HepG2 (cell line): ENCODE measurements at regions not wholly inside any gene's neighbourhood (a gene's known extent, or its start where the extent isn't known, plus 50 kb on each side); places are given as distances from the start of the nearest gene placed in this dataset.

Experiments
- ATAC-seq: fragments of 200-7000 bp; cut with Tn5 transposase; 3 replicates; pipeline ENCODE4 v1.9.1; 2020; ENCODE audit warnings: mild to moderate bottlenecking, moderate library complexity
- BruUV-seq: library from RNA; stranded (reverse); fragments of 400-500 nt; replicated peaks from 2 replicates; lab custom pipeline; 2021; lab: Mats Ljungman, UMichigan
- CTCF ChIA-PET: fragments of 300-600 bp; formaldehyde crosslinking; extraction: SDS; loops from one replicate; lab custom pipeline; 2021; ENCODE audit warnings: low total read pairs, inconsistent platforms, low intra/inter-chr PET ratio; lab: Yijun Ruan, JAX
- POLR2A ChIA-PET: fragments of 350-600 bp; sonication (Branson Sonifier 250); formaldehyde crosslinking; loops from one replicate; lab custom pipeline; 2020; ENCODE audit warnings: antibody characterized with exemption, inconsistent platforms; lab: Yijun Ruan, JAX
- DNase-seq: peaks from one replicate; pipeline ENCODE4 v3.0.0-alpha.2; 2015; ENCODE audit warnings: low spot score
- FAIRE-seq: peaks from 3 replicates; lab custom pipeline; 2011; peaks lifted over from hg19 to GRCh38; lab: Jason Lieb, UNC
- H2AFZ ChIP-seq: one replicate; pipeline ENCODE4 v1.6.1; 2011; ENCODE audit warnings: low read length, inconsistent platforms
- H3K27ac ChIP-seq: fragments of 300-600 bp; 3 replicates; pipeline ENCODE4 v1.8.0; 2011; ENCODE audit warnings: mixed run types, mild to moderate bottlenecking, mixed read lengths, low read length, inconsistent platforms; ENCODE audit not compliant: insufficient read depth; ENCODE audit errors: extremely low read length
- H3K27me3 ChIP-seq, 2 experiments: fragments of 200-600 bp in 1 of 2; 2 replicates in 1 of 2; 3 replicates in 1 of 2; pipeline versions ENCODE4 v1.6.0 to v1.8.0; 2011; ENCODE audit warnings: low read length in 2 of 2, mild to moderate bottlenecking in 2 of 2, moderate library complexity in 2 of 2, inconsistent platforms in 1 of 2; ENCODE audit not compliant: insufficient read depth in 2 of 2, control insufficient read depth in 1 of 2
- H3K36me3 ChIP-seq, 2 experiments: fragments of 200-600 bp in 1 of 2; replicated peaks in 1 of 2; 2 replicates in 1 of 2; 3 replicates in 1 of 2; pipeline versions ENCODE4 v1.5.1 to v1.8.0; 2011; ENCODE audit warnings: low read length in 2 of 2, inconsistent platforms in 1 of 2; ENCODE audit not compliant: insufficient read depth in 2 of 2, control insufficient read depth in 1 of 2
- H3K4me1 ChIP-seq: 2 replicates; pipeline ENCODE4 v1.5.1; 2012; ENCODE audit warnings: low read length, inconsistent platforms; ENCODE audit not compliant: insufficient read depth
- H3K4me2 ChIP-seq: 2 replicates; pipeline ENCODE4 v1.6.0; 2011; ENCODE audit warnings: low read depth, low read length, inconsistent platforms
- H3K4me3 ChIP-seq, 3 experiments: fragments of 200-600 bp in 1 of 3; sonication (generic), shearing (Covaris generic) in 1 of 3; replicated peaks in 1 of 3; 2 replicates each; pipeline ENCODE4 v1.5.1; 2011 to 2016; ENCODE audit warnings: low read length in 3 of 3, inconsistent platforms in 2 of 3, low read depth in 2 of 3, mild to moderate bottlenecking in 2 of 3, control low read depth in 1 of 3, mixed read lengths in 1 of 3; ENCODE audit not compliant: insufficient read depth in 1 of 3
- H3K79me2 ChIP-seq: one replicate; pipeline ENCODE4 v1.6.1; 2011; ENCODE audit warnings: low read length, inconsistent platforms; ENCODE audit not compliant: insufficient read depth
- H3K9ac ChIP-seq: 2 replicates; pipeline ENCODE4 v1.6.0; 2011; ENCODE audit warnings: mild to moderate bottlenecking, low read depth, low read length, inconsistent platforms; ENCODE audit not compliant: insufficient read depth
- H3K9me3 ChIP-seq: 2 replicates; pipeline ENCODE4 v1.5.1; 2012; ENCODE audit warnings: mild to moderate bottlenecking, low read length
- H4K20me1 ChIP-seq: 2 replicates; pipeline ENCODE4 v1.6.0; 2011; ENCODE audit warnings: inconsistent platforms, mild to moderate bottlenecking, low read length, moderate library complexity; ENCODE audit not compliant: insufficient read depth
- ARHGAP35 ChIP-seq: sonication (generic); formaldehyde crosslinking; IDR thresholded peaks from 2 replicates; pipeline ENCODE4 v1.9.0; 2022; ENCODE audit warnings: mild to moderate bottlenecking, inconsistent platforms, moderate library complexity, missing genetic modification reagents, borderline replicate concordance
- CREB1 ChIP-seq, 2 experiments: fragments of 450-650 bp in 1 of 2; IDR thresholded peaks; 2 replicates each; pipeline ENCODE4 v1.6.1; 2016 to 2017; ENCODE audit warnings: control low read depth in 1 of 2, mild to moderate bottlenecking in 1 of 2, missing compliant biosample characterization in 1 of 2, missing genetic modification characterization in 1 of 2
- GABPA ChIP-seq, 2 experiments: IDR thresholded peaks; 2 replicates each; pipeline ENCODE4 v1.6.1; 2011 to 2016; ENCODE audit warnings: low read depth in 2 of 2, low read length in 1 of 2, missing biosample characterization in 1 of 2, missing genetic modification characterization in 1 of 2
- HNF4A ChIP-seq: sonication (generic); formaldehyde crosslinking; IDR thresholded peaks from 2 replicates; pipeline ENCODE4 v1.4.0; 2020; ENCODE audit warnings: missing genetic modification reagents
- HOXA7 ChIP-seq: sonication (generic); formaldehyde crosslinking; IDR thresholded peaks from 2 replicates; pipeline ENCODE4 v1.8.1; 2022; ENCODE audit warnings: mild to moderate bottlenecking, missing genetic modification reagents, moderate library complexity
- IKZF5 ChIP-seq: IDR thresholded peaks from 2 replicates; pipeline ENCODE4 v1.6.1; 2018; ENCODE audit warnings: missing genetic modification reagents, mild to moderate bottlenecking, missing compliant biosample characterization
- MEIS2 ChIP-seq: sonication (generic); formaldehyde crosslinking; IDR thresholded peaks from 2 replicates; pipeline ENCODE4 v1.9.0; 2021; ENCODE audit warnings: mild to moderate bottlenecking, missing genetic modification reagents
- MIER2 ChIP-seq: IDR thresholded peaks from 2 replicates; pipeline ENCODE4 v1.6.1; 2016; ENCODE audit warnings: missing biosample characterization, missing genetic modification reagents
- NFE2 ChIP-seq: sonication (generic); formaldehyde crosslinking; IDR thresholded peaks from 2 replicates; pipeline ENCODE4 v1.4.0; 2020; ENCODE audit warnings: missing genetic modification reagents
- PCBP2 ChIP-seq: fragments of 200-400 bp; formaldehyde crosslinking; optimal IDR thresholded peaks from 2 replicates; pipeline ENCODE3; 2018; ENCODE audit warnings: low read length, low read depth; ENCODE audit not compliant: poor library complexity, severe bottlenecking
- RELA ChIP-seq: sonication (generic); formaldehyde crosslinking; IDR thresholded peaks from 2 replicates; pipeline ENCODE4 v1.4.0; 2020; ENCODE audit warnings: missing genetic modification reagents
- RFX1 ChIP-seq: fragments of 450-650 bp; IDR thresholded peaks from 2 replicates; pipeline ENCODE4 v1.6.1; 2017
- SAP130 ChIP-seq: IDR thresholded peaks from 2 replicates; pipeline ENCODE4 v1.6.1; 2016; ENCODE audit warnings: low read depth
- SMARCC2 ChIP-seq: fragments of 450-650 bp; IDR thresholded peaks from 2 replicates; pipeline ENCODE4 v1.6.1; 2017; ENCODE audit warnings: antibody characterized with exemption, mild to moderate bottlenecking
- SP2 ChIP-seq: sonication (generic); formaldehyde crosslinking; IDR thresholded peaks from 2 replicates; pipeline ENCODE4 v1.5.1; 2020; ENCODE audit warnings: mild to moderate bottlenecking, missing genetic modification reagents
- ZNF143 ChIP-seq: sonication (generic); formaldehyde crosslinking; IDR thresholded peaks from 2 replicates; pipeline ENCODE4 v1.4.0; 2020; ENCODE audit warnings: missing genetic modification reagents
- ZNF224 ChIP-seq: sonication (generic); formaldehyde crosslinking; IDR thresholded peaks from 2 replicates; pipeline ENCODE4 v1.5.0; 2020; ENCODE audit warnings: mild to moderate bottlenecking, missing genetic modification reagents
- ZNF331 ChIP-seq: sonication (generic); formaldehyde crosslinking; IDR thresholded peaks from 2 replicates; pipeline ENCODE4 v1.4.0; 2020; ENCODE audit warnings: missing genetic modification reagents
- ZNF468 ChIP-seq: sonication (generic); formaldehyde crosslinking; IDR thresholded peaks from 2 replicates; pipeline ENCODE4 v1.8.0; 2022; ENCODE audit warnings: mild to moderate bottlenecking, moderate library complexity, missing genetic modification reagents
- ZNF644 ChIP-seq: IDR thresholded peaks from 2 replicates; pipeline ENCODE4 v1.6.1; 2016; ENCODE audit warnings: low read depth
- ZNF788 ChIP-seq: sonication (generic); formaldehyde crosslinking; IDR thresholded peaks from 2 replicates; pipeline ENCODE4 v1.5.0; 2020; ENCODE audit warnings: mild to moderate bottlenecking, missing genetic modification reagents, borderline replicate concordance
- WGBS: methylation state at CpG from one replicate; pipeline ENCODE4 v1.1.6; 2017; ENCODE audit warnings: low lambda C conversion rate; 5-methylcytosine and 5-hydroxymethylcytosine counted together
- in situ Hi-C: cut with HindIII; loops from 2 replicates; pipeline ENCODE4 v1.10.0; 2017; ENCODE audit warnings: low pct_unique_long_range_greater_than_20kb; ENCODE audit not compliant: extremely low pct_ligation_motif_present
- intact Hi-C: fragments of 100-400 bp; cut with micrococcal nuclease; formaldehyde crosslinking; loops from one replicate; pipeline ENCODE4 v1.10.0; 2022; ENCODE audit not compliant: unreplicated experiment

- TF ChIP-seq ZNF224 (CRISPR knock-in tag) (no peak), RFX1 (no peak), SAP130 (CRISPR knock-in tag) (no peak), CREB1 (IDR thresholded peaks at IDR 0.05) (no peak), CREB1 (CRISPR knock-in tag; IDR thresholded peaks at IDR 0.05) (no peak), PCBP2 (no peak), IKZF5 (no peak)
Measured at GRCh38 chr2:41949091-41949882, 98.5 kb upstream of the PKDCC start (continued).

- no peaks in the 10 kb centered on the region for H3K79me2 ChIP-seq
- no peaks in the 10 kb centered on the region for H3K4me1 ChIP-seq
- no TSS peak for BruUV-seq
- POLR2A ChIA-PET = no interaction called here
- TF ChIP-seq ZNF331 (CRISPR knock-in tag) = no peak
- no peak for TF ChIP-seq MEIS2 (CRISPR knock-in tag)
- TF ChIP-seq NFE2 (CRISPR knock-in tag) = no peak
- no peak for TF ChIP-seq SP2 (CRISPR knock-in tag)
- TF ChIP-seq ARHGAP35 = no peak
- no peak for TF ChIP-seq MIER2 (CRISPR knock-in tag)
- no peak for TF ChIP-seq ZNF143 (CRISPR knock-in tag)
- no peak for TF ChIP-seq ZNF788
- no peak for TF ChIP-seq ZNF644 (CRISPR knock-in tag)
- no peak for TF ChIP-seq HNF4A (CRISPR knock-in tag)
- TF ChIP-seq HOXA7 (CRISPR knock-in tag) = no peak
- TF ChIP-seq GABPA (IDR thresholded peaks at IDR 0.05; ENCODE audit: low read depth, low read length) = no peak
- TF ChIP-seq GABPA (CRISPR knock-in tag; IDR thresholded peaks at IDR 0.05; ENCODE audit: low read depth) = no peak
- TF ChIP-seq ZNF468 (CRISPR knock-in tag) = no peak
- no peak for TF ChIP-seq RELA (CRISPR knock-in tag)
- TF ChIP-seq SMARCC2 = no peak
- in situ Hi-C loops = no loop called here
- no peak overlapping the region for H3K4me3 ChIP-seq
- no peaks in the 10 kb centered on the region for H3K9me3 ChIP-seq
- intact Hi-C loops = no loop called here
- no peak overlapping the region for H3K9ac ChIP-seq
- FAIRE-seq (no peak), DNase-seq (no peak), ATAC-seq (no peak)
- H4K20me1 ChIP-seq = no peaks in the 10 kb centered on the region
- no peak overlapping the region for H3K27ac ChIP-seq
- CTCF ChIA-PET = no interaction called here
- H3K27me3 ChIP-seq = peaks cover 5 to 25% of the 10 kb centered on the region in 2 experiments; a peak in 3 of 5 replicates
- H3K36me3 ChIP-seq = no peaks in the 10 kb centered on the region
- 21% methylated on average over 4 of the region's 4 CpGs for WGBS
- no peak overlapping the region for H3K4me2 ChIP-seq
- no peak overlapping the region for H2AFZ ChIP-seq
Measured at GRCh38 chr2:41949883-41950665, 97.7 kb upstream of the PKDCC start.
